Activated CD8-positive, alpha-beta T cell treated with anti-CD3 and anti-CD28 coated beads for 36 hours (primary cell): ENCODE measurements at regions not wholly inside any gene's neighbourhood (a gene's known extent, or its start where the extent isn't known, plus 50 kb on each side); places are given as distances from the start of the nearest gene placed in this dataset.

Experiments
- ATAC-seq: fragments of 200-7000 bp; cut with Tn5 transposase; one replicate; pipeline ENCODE4 v1.10.0; 2021; ENCODE audit warnings: mild to moderate bottlenecking, moderate library complexity
- CTCF ChIA-PET: fragments of 350-600 bp; sonication (Branson Sonifier 250); formaldehyde crosslinking; loops from one replicate; lab custom pipeline; 2021; ENCODE audit warnings: antibody characterized with exemption; lab: Charles Lee
- POLR2A ChIA-PET: fragments of 350-600 bp; sonication (Branson Sonifier 250); formaldehyde crosslinking; loops from one replicate; lab custom pipeline; 2021; ENCODE audit warnings: antibody characterized with exemption; lab: Charles Lee
- DNase-seq: peaks from one replicate; pipeline ENCODE4 v3.0.0-alpha.2; 2020
- H3K27ac Mint-ChIP-seq: one replicate; pipeline ENCODE4 v1.8.0; 2021; ENCODE audit warnings: mild to moderate bottlenecking, mixed read lengths
- H3K27me3 Mint-ChIP-seq: one replicate; pipeline ENCODE4 v1.8.0; 2021; ENCODE audit warnings: mixed read lengths
- H3K36me3 Mint-ChIP-seq: one replicate; pipeline ENCODE4 v1.8.0; 2021; ENCODE audit warnings: low read depth, mixed read lengths
- H3K4me1 Mint-ChIP-seq: one replicate; pipeline ENCODE4 v1.8.0; 2021; ENCODE audit warnings: low read depth, mixed read lengths
- H3K4me3 Mint-ChIP-seq: one replicate; pipeline ENCODE4 v1.8.0; 2021; ENCODE audit warnings: mild to moderate bottlenecking, moderate library complexity, mixed read lengths
- H3K9me3 Mint-ChIP-seq: one replicate; pipeline ENCODE4 v1.8.0; 2021; ENCODE audit warnings: mixed read lengths
- intact Hi-C: fragments of 100-400 bp; cut with micrococcal nuclease; formaldehyde crosslinking; loops from one replicate; pipeline ENCODE4 v1.10.0; 2022
- TF ChIP-seq, protein P1 (sequence below): fragments of 200-600 bp; IDR thresholded peaks from one replicate; pipeline ENCODE4 v1.8.0; 2022; ENCODE audit warnings: antibody characterized with exemption, mild to moderate bottlenecking

DNA sequence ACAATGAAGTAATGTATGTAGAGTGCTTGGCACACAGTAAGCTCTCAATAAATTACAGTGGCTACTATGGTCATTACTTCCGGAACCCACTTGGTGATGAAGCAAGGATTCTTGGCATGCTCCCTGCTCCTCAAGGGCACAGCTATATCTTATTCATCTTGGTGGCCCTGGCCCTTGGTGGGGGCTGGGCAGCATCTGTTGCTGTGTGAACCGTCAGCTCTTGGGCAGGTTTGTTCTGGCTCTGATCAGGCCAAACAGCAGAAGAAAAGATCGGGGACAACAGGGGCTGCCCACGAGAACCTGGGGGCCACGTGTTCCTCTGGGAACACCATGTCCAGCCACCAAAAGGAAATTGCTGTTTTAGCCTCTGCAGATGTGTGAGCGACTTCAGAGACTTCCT, 136.9 kb upstream of the SYT13 start:
- TF ChIP-seq, protein P1, sequence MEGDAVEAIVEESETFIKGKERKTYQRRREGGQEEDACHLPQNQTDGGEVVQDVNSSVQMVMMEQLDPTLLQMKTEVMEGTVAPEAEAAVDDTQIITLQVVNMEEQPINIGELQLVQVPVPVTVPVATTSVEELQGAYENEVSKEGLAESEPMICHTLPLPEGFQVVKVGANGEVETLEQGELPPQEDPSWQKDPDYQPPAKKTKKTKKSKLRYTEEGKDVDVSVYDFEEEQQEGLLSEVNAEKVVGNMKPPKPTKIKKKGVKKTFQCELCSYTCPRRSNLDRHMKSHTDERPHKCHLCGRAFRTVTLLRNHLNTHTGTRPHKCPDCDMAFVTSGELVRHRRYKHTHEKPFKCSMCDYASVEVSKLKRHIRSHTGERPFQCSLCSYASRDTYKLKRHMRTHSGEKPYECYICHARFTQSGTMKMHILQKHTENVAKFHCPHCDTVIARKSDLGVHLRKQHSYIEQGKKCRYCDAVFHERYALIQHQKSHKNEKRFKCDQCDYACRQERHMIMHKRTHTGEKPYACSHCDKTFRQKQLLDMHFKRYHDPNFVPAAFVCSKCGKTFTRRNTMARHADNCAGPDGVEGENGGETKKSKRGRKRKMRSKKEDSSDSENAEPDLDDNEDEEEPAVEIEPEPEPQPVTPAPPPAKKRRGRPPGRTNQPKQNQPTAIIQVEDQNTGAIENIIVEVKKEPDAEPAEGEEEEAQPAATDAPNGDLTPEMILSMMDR: no peak
- CTCF ChIA-PET: no interaction called here
- no peaks in the 10 kb centered on the region for H3K4me1 Mint-ChIP-seq
- ATAC-seq: no peak
- H3K27ac Mint-ChIP-seq: no peak overlapping the region
- intact Hi-C loops: no loop called here
- no peak overlapping the region for H3K4me3 Mint-ChIP-seq
- no peak for DNase-seq
- no peaks in the 10 kb centered on the region for H3K36me3 Mint-ChIP-seq
- POLR2A ChIA-PET: no interaction called here
- no peaks in the 10 kb centered on the region for H3K9me3 Mint-ChIP-seq
- peaks cover 14% of the 10 kb centered on the region for H3K27me3 Mint-ChIP-seq

GRCh38 chr11:45414088-45414487, 127.9 kb upstream of the SYT13 start:
- ChIA-PET CTCF (interaction anchor here (1.6 kb wide), 1 partner anchor 358 kb away, joined by 3 read pairs; no protein-coding TSS in a partner anchor), POLR2A (no interaction called here)
- ATAC-seq (no peak), DNase-seq (no peak)
- TF ChIP-seq, protein P1: no peak
- Mint-ChIP-seq H3K27me3 (peaks cover 24% of the 10 kb centered on the region), H3K4me3 (no peak overlapping the region), H3K4me1 (no peaks in the 10 kb centered on the region), H3K27ac (no peak overlapping the region), H3K36me3 (no peaks in the 10 kb centered on the region), H3K9me3 (no peaks in the 10 kb centered on the region)
- intact Hi-C loops: no loop called here

DNA sequence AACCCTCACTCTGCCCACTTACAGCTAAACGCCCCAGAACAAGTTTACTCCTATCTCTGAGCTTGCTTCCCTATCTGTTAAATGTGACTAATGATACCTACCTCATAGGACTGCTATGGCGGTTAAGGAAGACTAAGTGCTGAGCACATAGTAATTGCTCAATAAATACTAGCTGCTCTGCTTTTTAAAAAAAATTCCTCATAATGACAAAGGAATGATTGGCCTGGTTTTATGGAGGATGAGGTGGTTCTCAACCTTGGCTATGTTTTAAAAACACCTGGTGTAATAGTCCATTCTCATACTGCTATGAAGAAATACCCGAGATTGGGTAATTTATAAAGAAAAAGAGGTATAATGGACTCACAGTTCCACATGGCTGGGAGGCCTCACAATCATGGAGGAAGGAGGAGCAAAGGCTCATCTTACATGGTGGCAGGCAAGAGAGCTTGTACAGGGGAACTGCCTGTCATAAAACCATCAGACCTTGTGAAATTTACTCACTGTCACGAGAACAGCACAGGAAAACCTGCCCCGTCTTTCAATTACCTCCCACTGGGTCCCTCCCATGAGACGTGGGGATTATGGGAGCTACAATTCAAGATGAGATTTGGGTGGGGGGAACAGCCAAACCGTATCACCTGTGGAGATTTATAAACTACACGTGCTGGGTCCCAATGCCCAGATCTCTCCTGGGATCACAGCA, 127.2 kb upstream of the SYT13 start:
- no peaks in the 10 kb centered on the region for H3K9me3 Mint-ChIP-seq
- H3K27ac Mint-ChIP-seq: no peak overlapping the region
- DNase-seq (no peak), ATAC-seq (no peak)
- no peaks in the 10 kb centered on the region for H3K4me1 Mint-ChIP-seq
- ChIA-PET CTCF (interaction anchor here (1.4 kb wide), 1 partner anchor 82 kb away, joined by 3 read pairs; no protein-coding TSS in a partner anchor), POLR2A (no interaction called here)
- intact Hi-C loops: no loop called here
- TF ChIP-seq, protein P1: no peak
- H3K4me3 Mint-ChIP-seq: no peak overlapping the region
- H3K27me3 Mint-ChIP-seq: peaks cover 22% of the 10 kb centered on the region
- H3K36me3 Mint-ChIP-seq: no peaks in the 10 kb centered on the region

DNA sequence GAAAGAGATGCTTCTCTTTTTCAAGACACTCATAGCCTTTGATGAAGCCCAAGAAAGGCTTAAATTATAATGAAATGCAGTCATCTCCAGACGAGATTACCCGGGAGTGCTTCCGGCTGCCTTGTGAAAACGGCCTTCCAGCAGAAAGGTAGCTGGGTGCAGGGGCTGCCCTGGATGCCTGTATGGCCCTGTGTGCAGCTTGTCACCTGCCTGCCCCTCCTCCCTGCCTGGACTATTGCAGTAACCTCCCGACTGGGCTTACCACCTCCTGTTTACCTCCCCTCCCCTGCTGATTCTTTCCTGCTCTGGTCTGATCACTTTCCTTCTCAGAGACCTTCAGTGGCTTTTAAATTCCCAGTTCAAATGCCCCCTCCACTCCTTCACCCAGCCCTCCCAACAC, 126.4 kb upstream of the SYT13 start:
- Mint-ChIP-seq H3K4me3 (no peak overlapping the region), H3K27ac (no peak overlapping the region), H3K27me3 (peaks cover 25% of the 10 kb centered on the region), H3K4me1 (no peaks in the 10 kb centered on the region), H3K36me3 (no peaks in the 10 kb centered on the region), H3K9me3 (no peaks in the 10 kb centered on the region)
- intact Hi-C loops: no loop called here
- TF ChIP-seq, protein P1: no peak
- ChIA-PET CTCF (interaction anchor here (1.4 kb wide), 1 partner anchor 81 kb away, joined by 3 read pairs; no protein-coding TSS in a partner anchor), POLR2A (no interaction called here)
- no peak for DNase-seq
- ATAC-seq: no peak

- H3K4me1 Mint-ChIP-seq: no peaks in the 10 kb centered on the region
- H3K36me3 Mint-ChIP-seq: no peaks in the 10 kb centered on the region
- no peaks in the 10 kb centered on the region for H3K9me3 Mint-ChIP-seq
- intact Hi-C loops: no loop called here
- H3K4me3 Mint-ChIP-seq: no peak overlapping the region
- ChIA-PET POLR2A (no interaction called here), CTCF (interaction anchor here (1.4 kb wide), 1 partner anchor 81 kb away, joined by 3 read pairs; no protein-coding TSS in a partner anchor)
- TF ChIP-seq, protein P1: no peak
- no peak for DNase-seq
- peaks cover 26% of the 10 kb centered on the region for H3K27me3 Mint-ChIP-seq
- ATAC-seq: no peak
- H3K27ac Mint-ChIP-seq: no peak overlapping the region
Measured at GRCh38 chr11:45412051-45412471, 125.9 kb upstream of the SYT13 start.
